GM13976 (cell line): ENCODE measurements at regions not wholly inside any gene's neighbourhood (a gene's known extent, or its start where the extent isn't known, plus 50 kb on each side); places are given as distances from the start of the nearest gene placed in this dataset.

Experiments
- DNase-seq: peaks from one replicate; pipeline ENCODE4 v3.0.0; 2012; ENCODE audit warnings: low spot score
- CTCF ChIP-seq: IDR thresholded peaks from 2 replicates; pipeline ENCODE4 v1.5.1; 2012; ENCODE audit warnings: borderline replicate concordance, mild to moderate bottlenecking; ENCODE audit not compliant: insufficient read depth; ENCODE audit errors: extremely low read depth, missing control alignments, control extremely low read depth
- in situ Hi-C: fragments of 300-500 bp; cut with MboI; formaldehyde crosslinking; loops from one replicate; pipeline ENCODE4 v1.12.0; 2022; ENCODE audit warnings: low sequenced_read_pairs, mixed read lengths, inconsistent platforms; ENCODE audit not compliant: unreplicated experiment

- in situ Hi-C loops, result no loop called here
- no peak for DNase-seq
- TF ChIP-seq CTCF, result no peak
Observed at GRCh38 chr9:82695704-82696103, 367.2 kb downstream of the RASEF start.

- TF ChIP-seq CTCF, result no peak
- DNase-seq, result no peak
- in situ Hi-C loops, result no loop called here
Observed at GRCh38 chr9:82706786-82707185, 356.2 kb downstream of the RASEF start.

GRCh38 chr9:82716821-82717220, 346.1 kb downstream of the RASEF start:
- no peak for TF ChIP-seq CTCF
- DNase-seq, result no peak
- in situ Hi-C loops, result no loop called here

GRCh38 chr9:82720515-82720914, 342.4 kb downstream of the RASEF start:
- no peak for DNase-seq
- no peak for TF ChIP-seq CTCF
- in situ Hi-C loops, result no loop called here

- TF ChIP-seq CTCF, result no peak
- in situ Hi-C loops, result no loop called here
- DNase-seq, result no peak
Observed at GRCh38 chr9:82721593-82721992, 341.3 kb downstream of the RASEF start.

- no peak for TF ChIP-seq CTCF
- no peak for DNase-seq
- in situ Hi-C loops, result no loop called here
Observed at GRCh38 chr9:82722051-82722450, 340.9 kb downstream of the RASEF start.

- no peak for TF ChIP-seq CTCF
- in situ Hi-C loops, result no loop called here
- no peak for DNase-seq
Observed at GRCh38 chr9:82722561-82722960, 340.4 kb downstream of the RASEF start.
